Uterus (tissue), 3 donors: ENCODE measurements at regions not wholly inside any gene's neighbourhood (a gene's known extent, or its start where the extent isn't known, plus 50 kb on each side); places are given as distances from the start of the nearest gene placed in this dataset. TPM values are rescaled to one million over a fixed set of nuclear protein-coding genes. Genes with fewer than 3 reads are reported as not detected.
"Not testable (repeated sequence)": the region's sequence is repeated elsewhere in the genome, so short reads cannot be mapped to it uniquely, and the experiment has no call there.

Source experiments
- DNase-seq, 2 donors: peaks; one replicate each; pipeline ENCODE4 v3.0.0-alpha.2; 2019 to 2020
- H3K27ac ChIP-seq, 2 donors: fragments of 200-600 bp; sonication (generic); 1 replicate in 1 of 2; 2 replicates in 1 of 2; pipeline ENCODE4 v1.5.1; 2016 to 2018
- H3K27me3 ChIP-seq, 2 donors: fragments of 200-600 bp; sonication (generic); one replicate each; pipeline ENCODE4 v1.5.1; 2018 to 2019; ENCODE audit warnings: control low read depth in 1 of 2
- H3K36me3 ChIP-seq, 2 donors: fragments of 200-600 bp; sonication (generic); one replicate each; pipeline ENCODE4 v1.5.1; 2019; ENCODE audit warnings: control low read depth in 1 of 2
- H3K4me1 ChIP-seq, 2 donors: fragments of 200-600 bp; sonication (generic); one replicate each; pipeline ENCODE4 v1.5.1; 2018 to 2019; ENCODE audit warnings: control low read depth in 1 of 2
- H3K4me3 ChIP-seq, 2 donors: fragments of 200-600 bp; sonication (generic); 1 replicate in 1 of 2; 2 replicates in 1 of 2; pipeline ENCODE4 v1.5.1; 2018 to 2019; ENCODE audit warnings: mild to moderate bottlenecking in 1 of 2
- H3K9me3 ChIP-seq, 2 donors: fragments of 200-600 bp; sonication (generic); one replicate each; pipeline ENCODE4 v1.5.1; 2019; ENCODE audit warnings: control low read depth in 1 of 2
- intact Hi-C: fragments of 100-400 bp; cut with DNase I; formaldehyde crosslinking; loops from one replicate; pipeline ENCODE4 v1.15.1; 2023; ENCODE audit warnings: low total_unique reads
- small RNA-seq: library from RNA; depleted of rRNA; stranded (forward); fragments of <200 nt; gene quantifications from one replicate; pipeline ENCODE3, GENCODE V24; 2016
- donor health status: DM: yes; HTN: yes; CAD: no.

GRCh38 chr2:89679254-89679653 is 987.8 kb downstream of the RPIA start:
- H3K4me1 ChIP-seq, H3K36me3 ChIP-seq, H3K4me3 ChIP-seq, H3K27me3 ChIP-seq, DNase-seq, intact Hi-C loops, H3K9me3 ChIP-seq, H3K27ac ChIP-seq: not testable (repeated sequence)

Small RNA genes in the stretch of these regions (small RNA-seq; reads per million reads assigned to genes)
- gene RF00001: not detected
